Sigmoid colon (tissue), 4 donors: ENCODE measurements at regions not wholly inside any gene's neighbourhood (a gene's known extent, or its start where the extent isn't known, plus 50 kb on each side); places are given as distances from the start of the nearest gene placed in this dataset.

Experiments used
- EP300 ChIP-seq, 4 donors: sonication (generic); formaldehyde crosslinking; IDR thresholded peaks; one replicate each; pipeline ENCODE4 v1.6.1; 2017; ENCODE audit warnings: antibody characterized with exemption in 4 of 4
- TF ChIP-seq, protein P1 (sequence below), 4 experiments: fragments of 450-650 bp in 3 of 4; fragments of 200-600 bp in 1 of 4; IDR thresholded peaks; one replicate each; pipeline ENCODE4 v1.5.1; 2016 to 2019; ENCODE audit warnings: antibody characterized with exemption in 4 of 4, mild to moderate bottlenecking in 3 of 4, moderate library complexity in 2 of 4

DNA sequence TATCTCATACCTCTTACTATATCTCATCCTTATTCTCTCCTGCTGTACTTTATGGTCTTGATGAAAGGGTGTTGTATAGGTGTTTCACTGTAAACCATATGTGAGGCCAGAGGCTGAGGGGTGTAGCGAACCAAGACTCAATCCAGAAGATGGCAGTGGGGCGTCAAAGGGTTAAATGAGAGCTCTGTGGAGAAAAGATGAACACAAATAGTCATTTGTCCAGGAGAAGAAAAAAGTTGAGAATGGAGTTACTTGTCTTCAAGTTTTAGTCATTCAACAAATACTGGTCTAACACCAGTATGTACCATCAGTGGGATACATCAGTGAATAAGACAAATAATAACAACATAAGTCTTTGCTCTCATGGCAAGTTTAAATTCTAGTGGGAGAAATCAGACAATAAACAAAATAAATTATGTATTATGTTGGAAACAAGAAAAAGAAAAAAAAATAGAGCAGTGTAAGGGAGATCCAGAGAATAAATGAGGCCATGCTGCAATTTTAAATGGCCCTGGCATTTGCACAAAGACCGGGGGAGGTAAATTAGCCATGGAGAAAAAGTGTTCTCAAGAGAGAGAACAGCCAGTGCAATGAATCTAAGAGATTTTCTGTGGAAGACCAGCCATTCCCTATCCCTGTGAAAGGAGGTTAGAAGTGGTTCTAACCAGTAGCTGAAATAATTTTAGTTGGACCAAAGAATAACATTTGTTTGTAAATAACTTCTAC, 77.0 kb upstream of the UMPS start:
- TF ChIP-seq, protein P1, sequence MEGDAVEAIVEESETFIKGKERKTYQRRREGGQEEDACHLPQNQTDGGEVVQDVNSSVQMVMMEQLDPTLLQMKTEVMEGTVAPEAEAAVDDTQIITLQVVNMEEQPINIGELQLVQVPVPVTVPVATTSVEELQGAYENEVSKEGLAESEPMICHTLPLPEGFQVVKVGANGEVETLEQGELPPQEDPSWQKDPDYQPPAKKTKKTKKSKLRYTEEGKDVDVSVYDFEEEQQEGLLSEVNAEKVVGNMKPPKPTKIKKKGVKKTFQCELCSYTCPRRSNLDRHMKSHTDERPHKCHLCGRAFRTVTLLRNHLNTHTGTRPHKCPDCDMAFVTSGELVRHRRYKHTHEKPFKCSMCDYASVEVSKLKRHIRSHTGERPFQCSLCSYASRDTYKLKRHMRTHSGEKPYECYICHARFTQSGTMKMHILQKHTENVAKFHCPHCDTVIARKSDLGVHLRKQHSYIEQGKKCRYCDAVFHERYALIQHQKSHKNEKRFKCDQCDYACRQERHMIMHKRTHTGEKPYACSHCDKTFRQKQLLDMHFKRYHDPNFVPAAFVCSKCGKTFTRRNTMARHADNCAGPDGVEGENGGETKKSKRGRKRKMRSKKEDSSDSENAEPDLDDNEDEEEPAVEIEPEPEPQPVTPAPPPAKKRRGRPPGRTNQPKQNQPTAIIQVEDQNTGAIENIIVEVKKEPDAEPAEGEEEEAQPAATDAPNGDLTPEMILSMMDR (IDR thresholded peaks at IDR 0.05), result no peak
- TF ChIP-seq EP300 (IDR thresholded peaks at IDR 0.05), result no peak
